AG08396 (cell line): ENCODE measurements at regions not wholly inside any gene's neighbourhood (a gene's known extent, or its start where the extent isn't known, plus 50 kb on each side); places are given as distances from the start of the nearest gene placed in this dataset.
"Not testable (repeated sequence)": the region's sequence is repeated elsewhere in the genome, so short reads cannot be mapped to it uniquely, and the experiment has no call there.

Source experiments
- DNase-seq: peaks from one replicate; pipeline ENCODE4 v3.0.0; 2012; ENCODE audit warnings: low spot score, mixed read lengths

GRCh38 chr1:168490306-168490705 lies 53.5 kb downstream of the XCL2 start:
- DNase-seq = no peak

- DNase-seq = no peak
These were observed 55.7 kb downstream of the XCL2 start for GRCh38 chr1:168488138-168488537.

GRCh38 chr1:168486820-168487219 lies 57.0 kb downstream of the XCL2 start:
- DNase-seq = not testable (repeated sequence)

GRCh38 chr1:168485048-168485447 lies 58.7 kb downstream of the XCL2 start:
- DNase-seq = no peak

- DNase-seq = no peak
These were observed 59.7 kb downstream of the XCL2 start for GRCh38 chr1:168484083-168484482.

- DNase-seq = peak; percentile 30
These were observed 60.3 kb downstream of the XCL2 start for GRCh38 chr1:168483539-168483938.

- no peak for DNase-seq
These were observed 61.7 kb downstream of the XCL2 start for GRCh38 chr1:168482106-168482505.

- DNase-seq = no peak
These were observed 62.2 kb downstream of the XCL2 start for GRCh38 chr1:168481586-168481985.

GRCh38 chr1:168480997-168481396 lies 62.8 kb downstream of the XCL2 start:
- no peak for DNase-seq

- no peak for DNase-seq
These were observed 66.0 kb downstream of the XCL2 start for GRCh38 chr1:168477792-168478191.

- DNase-seq = no peak
These were observed 67.0 kb downstream of the XCL2 start for GRCh38 chr1:168476588-168477385.

GRCh38 chr1:168474322-168474721 lies 69.5 kb downstream of the XCL2 start:
- DNase-seq = no peak

- no peak for DNase-seq
These were observed 70.7 kb downstream of the XCL2 start for GRCh38 chr1:168473126-168473525.

- no peak for DNase-seq
These were observed 71.6 kb downstream of the XCL2 start for GRCh38 chr1:168472223-168472622.

- peak; percentile 58 for DNase-seq
These were observed 72.8 kb downstream of the XCL2 start for GRCh38 chr1:168470901-168471431.

- DNase-seq = peak; percentile 39
These were observed 74.1 kb downstream of the XCL2 start for GRCh38 chr1:168469690-168470089.

GRCh38 chr1:168468822-168469221 lies 75.0 kb downstream of the XCL2 start:
- DNase-seq = no peak

- DNase-seq = no peak
These were observed 75.6 kb downstream of the XCL2 start for GRCh38 chr1:168468042-168468809.

- DNase-seq = no peak
These were observed 76.3 kb downstream of the XCL2 start for GRCh38 chr1:168467452-168467851.

GRCh38 chr1:168466714-168467131 lies 77.1 kb downstream of the XCL2 start:
- no peak for DNase-seq

GRCh38 chr1:168466092-168466713 lies 77.6 kb downstream of the XCL2 start:
- DNase-seq = no peak

GRCh38 chr1:168461108-168461507 lies 82.7 kb downstream of the XCL2 start:
- DNase-seq = not testable (repeated sequence)

GRCh38 chr1:168457296-168457695 lies 86.5 kb downstream of the XCL2 start:
- not testable (repeated sequence) for DNase-seq
